Common myeloid progenitor, CD34-positive (primary cell): ENCODE measurements at regions not wholly inside any gene's neighbourhood (a gene's known extent, or its start where the extent isn't known, plus 50 kb on each side); places are given as distances from the start of the nearest gene placed in this dataset.

Source experiments
- CTCF ChIA-PET: fragments of 350-600 bp; sonication (Branson Sonifier 250); formaldehyde crosslinking; loops from one replicate; lab custom pipeline; 2021; ENCODE audit warnings: antibody characterized with exemption; lab: Charles Lee
- POLR2A ChIA-PET: fragments of 350-600 bp; sonication (Branson Sonifier 250); formaldehyde crosslinking; loops from one replicate; lab custom pipeline; 2021; ENCODE audit warnings: antibody characterized with exemption; lab: Charles Lee
- DNase-seq, 3 donors: peaks; one replicate each; pipeline versions ENCODE4 v3.0.0 to v3.0.0-alpha.2; 2013
- H3K27ac ChIP-seq, 2 experiments: 1 replicate in 1 of 2; 2 replicates in 1 of 2; pipeline ENCODE4 v1.7.0; 2013; ENCODE audit warnings: inconsistent platforms in 2 of 2, low read length in 2 of 2, mild to moderate bottlenecking in 2 of 2, low read depth in 1 of 2, moderate library complexity in 1 of 2; ENCODE audit not compliant: severe bottlenecking in 2 of 2, insufficient read depth in 1 of 2, poor library complexity in 1 of 2
- H3K27me3 ChIP-seq, 5 experiments: replicated peaks in 2 of 5; 1 replicate in 3 of 5; 2 replicates in 2 of 5; pipeline versions ENCODE4 v1.6.1 to v1.7.0; 2013; ENCODE audit warnings: low read length in 4 of 5, mild to moderate bottlenecking in 2 of 5, moderate library complexity in 2 of 5, inconsistent platforms in 1 of 5; ENCODE audit not compliant: insufficient read depth in 5 of 5, control insufficient read depth in 4 of 5
- H3K36me3 ChIP-seq, 4 experiments: 1 replicate in 2 of 4; 2 replicates in 2 of 4; pipeline versions ENCODE4 v1.6.1 to v1.7.0; 2013; ENCODE audit warnings: low read length in 3 of 4, control low read depth in 1 of 4, mild to moderate bottlenecking in 1 of 4; ENCODE audit not compliant: control insufficient read depth in 4 of 4, insufficient read depth in 4 of 4
- H3K4me1 ChIP-seq, 4 experiments: 1 replicate in 3 of 4; 2 replicates in 1 of 4; pipeline versions ENCODE4 v1.6.1 to v1.7.1; 2013; ENCODE audit warnings: low read length in 3 of 4, mild to moderate bottlenecking in 3 of 4, control low read depth in 1 of 4, inconsistent platforms in 1 of 4, moderate library complexity in 1 of 4; ENCODE audit not compliant: control insufficient read depth in 4 of 4, insufficient read depth in 4 of 4; ENCODE audit errors: control extremely low read depth in 1 of 4
- H3K4me3 ChIP-seq, 7 experiments: 1 replicate in 4 of 7; 2 replicates in 3 of 7; pipeline versions ENCODE4 v1.5.1 to v1.7.0; 2013; ENCODE audit warnings: mild to moderate bottlenecking in 7 of 7, low read length in 6 of 7, moderate library complexity in 6 of 7, inconsistent platforms in 2 of 7, low read depth in 2 of 7, control low read depth in 1 of 7; ENCODE audit not compliant: insufficient read depth in 4 of 7, control insufficient read depth in 1 of 7; ENCODE audit errors: extremely low read depth in 1 of 7
- H3K9me3 ChIP-seq, 5 experiments: 1 replicate in 4 of 5; 2 replicates in 1 of 5; pipeline versions ENCODE4 v1.6.1 to v1.7.1; 2013; ENCODE audit warnings: low read length in 4 of 5, mild to moderate bottlenecking in 2 of 5, inconsistent platforms in 1 of 5, low read depth in 1 of 5, moderate library complexity in 1 of 5; ENCODE audit not compliant: control insufficient read depth in 4 of 5, insufficient read depth in 2 of 5; ENCODE audit errors: control extremely low read depth in 1 of 5
- WGBS: methylation state at CpG from one replicate; pipeline ENCODE4 v1.1.5; 2013; ENCODE audit not compliant: insufficient coverage; 5-methylcytosine and 5-hydroxymethylcytosine counted together

- H3K27me3 ChIP-seq = no peaks in the 10 kb centered on the region
- DNase-seq = no peak
- no peaks in the 10 kb centered on the region for H3K36me3 ChIP-seq
- H3K27ac ChIP-seq = no peak overlapping the region
- H3K4me1 ChIP-seq = no peaks in the 10 kb centered on the region
- peaks cover 0 to 4% (median 0%) of the 10 kb centered on the region in 5 experiments for H3K9me3 ChIP-seq
- ChIA-PET POLR2A (no interaction called here), CTCF (no interaction called here)
- no peak overlapping the region for H3K4me3 ChIP-seq
Observed at GRCh38 chr1:87452648-87453047, 124.0 kb downstream of the LMO4 start.

- ChIA-PET POLR2A (no interaction called here), CTCF (no interaction called here)
- no peaks in the 10 kb centered on the region for H3K27me3 ChIP-seq
- no peaks in the 10 kb centered on the region for H3K36me3 ChIP-seq
- no peak for DNase-seq
- no peak overlapping the region for H3K27ac ChIP-seq
- no peak overlapping the region for H3K4me3 ChIP-seq
- no peaks in the 10 kb centered on the region for H3K4me1 ChIP-seq
- WGBS = no CpG with 5 or more reads among the region's 2 CpGs
- peaks cover 0 to 8% (median 0%) of the 10 kb centered on the region in 5 experiments for H3K9me3 ChIP-seq
Observed at GRCh38 chr1:87457408-87457807, 128.7 kb downstream of the LMO4 start.

- no peaks in the 10 kb centered on the region for H3K27me3 ChIP-seq
- H3K36me3 ChIP-seq = no peaks in the 10 kb centered on the region
- POLR2A ChIA-PET = no interaction called here
- no peak overlapping the region for H3K4me3 ChIP-seq
- H3K27ac ChIP-seq = no peak overlapping the region
- no peaks in the 10 kb centered on the region for H3K4me1 ChIP-seq
- H3K9me3 ChIP-seq = peaks cover 0 to 4% (median 0%) of the 10 kb centered on the region in 5 experiments
- DNase-seq = no peak
- no CpG with 5 or more reads among the region's 1 CpG for WGBS
- CTCF ChIA-PET = no interaction called here
Observed at GRCh38 chr1:87462894-87463293, 134.2 kb downstream of the LMO4 start.

GRCh38 chr1:87464022-87464490, 135.4 kb downstream of the LMO4 start:
- no peak for DNase-seq
- WGBS = no CpG with 5 or more reads among the region's 3 CpGs
- Histone ChIP-seq H3K9me3 (peaks cover 0 to 4% (median 0%) of the 10 kb centered on the region in 5 experiments), H3K4me3 (no peak overlapping the region), H3K27me3 (no peaks in the 10 kb centered on the region), H3K27ac (no peak overlapping the region), H3K36me3 (no peaks in the 10 kb centered on the region), H3K4me1 (no peaks in the 10 kb centered on the region)
- ChIA-PET POLR2A (no interaction called here), CTCF (interaction anchor here (0.7 kb wide), 1 partner anchor 961 kb away, joined by 3 read pairs; no protein-coding TSS in a partner anchor)

GRCh38 chr1:87466621-87467020, 137.9 kb downstream of the LMO4 start:
- WGBS = 98% methylated on average over 5 of the region's 7 CpGs
- H3K27me3 ChIP-seq = no peaks in the 10 kb centered on the region
- no peak for DNase-seq
- H3K4me3 ChIP-seq = no peak overlapping the region
- ChIA-PET POLR2A (no interaction called here), CTCF (no interaction called here)
- no peak overlapping the region for H3K27ac ChIP-seq
- no peaks in the 10 kb centered on the region for H3K4me1 ChIP-seq
- H3K36me3 ChIP-seq = no peaks in the 10 kb centered on the region
- H3K9me3 ChIP-seq = peaks cover 0 to 1% (median 0%) of the 10 kb centered on the region in 5 experiments

- whole genome bisulfite sequencing = 100% methylated on average over 3 of the region's 4 CpGs
- CTCF ChIA-PET = no interaction called here
- POLR2A ChIA-PET = no interaction called here
Observed at GRCh38 chr1:87472716-87473115, 144.0 kb downstream of the LMO4 start.

GRCh38 chr1:87473203-87473661, 144.6 kb downstream of the LMO4 start:
- DNase-seq = no peak
- H3K9me3 ChIP-seq = no peaks in the 10 kb centered on the region
- no peak overlapping the region for H3K4me3 ChIP-seq
- WGBS = 100% methylated on average over 1 of the region's 2 CpGs
- ChIA-PET POLR2A (no interaction called here), CTCF (no interaction called here)
- no peaks in the 10 kb centered on the region for H3K36me3 ChIP-seq
- H3K27me3 ChIP-seq = no peaks in the 10 kb centered on the region
- no peaks in the 10 kb centered on the region for H3K4me1 ChIP-seq
- H3K27ac ChIP-seq = no peak overlapping the region

More at GRCh38 chr1:87472716-87473115, 144.0 kb downstream of the LMO4 start:
- Histone ChIP-seq H3K4me1 (no peaks in the 10 kb centered on the region), H3K27ac (no peak overlapping the region), H3K9me3 (no peaks in the 10 kb centered on the region), H3K36me3 (no peaks in the 10 kb centered on the region), H3K27me3 (no peaks in the 10 kb centered on the region), H3K4me3 (no peak overlapping the region)
- DNase-seq = no peak
